GM12878 (cell line): ENCODE measurements at regions not wholly inside any gene's neighbourhood (a gene's known extent, or its start where the extent isn't known, plus 50 kb on each side); places are given as distances from the start of the nearest gene placed in this dataset.

Experiments
- BACH1 ChIP-seq: fragments of 450-650 bp; IDR thresholded peaks from 2 replicates; pipeline ENCODE4 v1.6.1; 2017; ENCODE audit warnings: mild to moderate bottlenecking, borderline replicate concordance
- CBX3 ChIP-seq: fragments of 200-600 bp; sonication (generic); IDR thresholded peaks from 2 replicates; pipeline ENCODE4 v1.6.1; 2016; ENCODE audit warnings: low read depth, borderline replicate concordance
- CBX5 ChIP-seq: sonication (generic); IDR thresholded peaks from 2 replicates; pipeline ENCODE4 v1.6.1; 2016; ENCODE audit warnings: low read depth, moderate library complexity, mild to moderate bottlenecking, inconsistent platforms
- EED ChIP-seq: sonication (generic); IDR thresholded peaks from 2 replicates; pipeline ENCODE4 v1.6.1; 2016; ENCODE audit warnings: antibody characterized with exemption, low read depth
- EP300 ChIP-seq, 2 experiments: fragments of 150-350 bp in 1 of 2; IDR thresholded peaks; 2 replicates each; pipeline ENCODE4 v1.6.1; 2011 to 2012; ENCODE audit warnings: low read depth in 2 of 2, low read length in 2 of 2, borderline replicate concordance in 1 of 2, improper control_type of control experiment in 1 of 2, inconsistent platforms in 1 of 2; ENCODE audit not compliant: control insufficient read depth in 1 of 2
- FOXK2 ChIP-seq: fragments of 450-650 bp; IDR thresholded peaks from 2 replicates; pipeline ENCODE4 v1.6.1; 2017; ENCODE audit warnings: mild to moderate bottlenecking, moderate library complexity
- PML ChIP-seq: IDR thresholded peaks from 2 replicates; pipeline ENCODE4 v1.6.1; 2012; ENCODE audit warnings: low read length, inconsistent platforms
- RBBP5 ChIP-seq: fragments of 200-600 bp; sonication (generic); conservative IDR thresholded peaks from 2 replicates; pipeline ENCODE4 v1.6.1; 2016
- TF ChIP-seq, protein P1 (sequence below): IDR thresholded peaks from 2 replicates; pipeline ENCODE4 v1.6.1; 2012; ENCODE audit warnings: mild to moderate bottlenecking, low read depth, low read length
- TF ChIP-seq, protein P2 (sequence below): fragments of 450-650 bp; IDR thresholded peaks from 2 replicates; pipeline ENCODE4 v1.6.1; 2018; ENCODE audit warnings: borderline replicate concordance, mild to moderate bottlenecking; ENCODE audit not compliant: partially characterized antibody
- TF ChIP-seq, protein P3 (sequence below): fragments of 450-650 bp; IDR thresholded peaks from 2 replicates; pipeline ENCODE4 v1.6.1; 2017; ENCODE audit warnings: mild to moderate bottlenecking, moderate library complexity

DNA sequence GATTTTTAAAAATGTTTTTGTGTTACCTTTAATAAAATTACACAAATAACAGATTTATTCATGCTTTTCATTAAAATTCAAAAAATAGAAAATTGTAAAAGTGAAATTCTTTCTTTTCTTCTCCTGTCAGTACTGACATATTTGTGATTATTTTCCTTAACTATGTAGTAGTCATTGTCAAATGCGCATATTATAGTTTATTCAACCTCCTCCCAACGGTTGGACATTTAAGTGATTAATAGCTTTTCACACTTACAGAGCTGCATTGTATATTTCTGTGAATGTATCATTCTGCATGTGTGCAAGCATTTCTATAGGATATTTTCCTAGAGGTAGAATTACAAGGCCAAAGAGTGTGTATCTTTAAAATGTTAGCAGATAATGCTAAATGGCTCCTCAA, 259.2 kb downstream of the SH3BP4 start (continued):
- no peak for TF ChIP-seq EED
- no peak for TF ChIP-seq CBX5
- no peak for TF ChIP-seq PML
- no peak for TF ChIP-seq FOXK2
- TF ChIP-seq, protein P1, sequence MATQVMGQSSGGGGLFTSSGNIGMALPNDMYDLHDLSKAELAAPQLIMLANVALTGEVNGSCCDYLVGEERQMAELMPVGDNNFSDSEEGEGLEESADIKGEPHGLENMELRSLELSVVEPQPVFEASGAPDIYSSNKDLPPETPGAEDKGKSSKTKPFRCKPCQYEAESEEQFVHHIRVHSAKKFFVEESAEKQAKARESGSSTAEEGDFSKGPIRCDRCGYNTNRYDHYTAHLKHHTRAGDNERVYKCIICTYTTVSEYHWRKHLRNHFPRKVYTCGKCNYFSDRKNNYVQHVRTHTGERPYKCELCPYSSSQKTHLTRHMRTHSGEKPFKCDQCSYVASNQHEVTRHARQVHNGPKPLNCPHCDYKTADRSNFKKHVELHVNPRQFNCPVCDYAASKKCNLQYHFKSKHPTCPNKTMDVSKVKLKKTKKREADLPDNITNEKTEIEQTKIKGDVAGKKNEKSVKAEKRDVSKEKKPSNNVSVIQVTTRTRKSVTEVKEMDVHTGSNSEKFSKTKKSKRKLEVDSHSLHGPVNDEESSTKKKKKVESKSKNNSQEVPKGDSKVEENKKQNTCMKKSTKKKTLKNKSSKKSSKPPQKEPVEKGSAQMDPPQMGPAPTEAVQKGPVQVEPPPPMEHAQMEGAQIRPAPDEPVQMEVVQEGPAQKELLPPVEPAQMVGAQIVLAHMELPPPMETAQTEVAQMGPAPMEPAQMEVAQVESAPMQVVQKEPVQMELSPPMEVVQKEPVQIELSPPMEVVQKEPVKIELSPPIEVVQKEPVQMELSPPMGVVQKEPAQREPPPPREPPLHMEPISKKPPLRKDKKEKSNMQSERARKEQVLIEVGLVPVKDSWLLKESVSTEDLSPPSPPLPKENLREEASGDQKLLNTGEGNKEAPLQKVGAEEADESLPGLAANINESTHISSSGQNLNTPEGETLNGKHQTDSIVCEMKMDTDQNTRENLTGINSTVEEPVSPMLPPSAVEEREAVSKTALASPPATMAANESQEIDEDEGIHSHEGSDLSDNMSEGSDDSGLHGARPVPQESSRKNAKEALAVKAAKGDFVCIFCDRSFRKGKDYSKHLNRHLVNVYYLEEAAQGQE, result no peak
- TF ChIP-seq RBBP5, result no peak
- TF ChIP-seq, protein P2, sequence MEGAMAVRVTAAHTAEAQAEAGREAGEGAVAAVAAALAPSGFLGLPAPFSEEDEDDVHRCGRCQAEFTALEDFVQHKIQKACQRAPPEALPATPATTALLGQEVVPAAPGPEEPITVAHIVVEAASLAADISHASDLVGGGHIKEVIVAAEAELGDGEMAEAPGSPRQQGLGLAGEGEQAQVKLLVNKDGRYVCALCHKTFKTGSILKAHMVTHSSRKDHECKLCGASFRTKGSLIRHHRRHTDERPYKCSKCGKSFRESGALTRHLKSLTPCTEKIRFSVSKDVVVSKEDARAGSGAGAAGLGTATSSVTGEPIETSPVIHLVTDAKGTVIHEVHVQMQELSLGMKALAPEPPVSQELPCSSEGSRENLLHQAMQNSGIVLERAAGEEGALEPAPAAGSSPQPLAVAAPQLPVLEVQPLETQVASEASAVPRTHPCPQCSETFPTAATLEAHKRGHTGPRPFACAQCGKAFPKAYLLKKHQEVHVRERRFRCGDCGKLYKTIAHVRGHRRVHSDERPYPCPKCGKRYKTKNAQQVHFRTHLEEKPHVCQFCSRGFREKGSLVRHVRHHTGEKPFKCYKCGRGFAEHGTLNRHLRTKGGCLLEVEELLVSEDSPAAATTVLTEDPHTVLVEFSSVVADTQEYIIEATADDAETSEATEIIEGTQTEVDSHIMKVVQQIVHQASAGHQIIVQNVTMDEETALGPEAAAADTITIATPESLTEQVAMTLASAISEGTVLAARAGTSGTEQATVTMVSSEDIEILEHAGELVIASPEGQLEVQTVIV, result no peak
- TF ChIP-seq, protein P3, sequence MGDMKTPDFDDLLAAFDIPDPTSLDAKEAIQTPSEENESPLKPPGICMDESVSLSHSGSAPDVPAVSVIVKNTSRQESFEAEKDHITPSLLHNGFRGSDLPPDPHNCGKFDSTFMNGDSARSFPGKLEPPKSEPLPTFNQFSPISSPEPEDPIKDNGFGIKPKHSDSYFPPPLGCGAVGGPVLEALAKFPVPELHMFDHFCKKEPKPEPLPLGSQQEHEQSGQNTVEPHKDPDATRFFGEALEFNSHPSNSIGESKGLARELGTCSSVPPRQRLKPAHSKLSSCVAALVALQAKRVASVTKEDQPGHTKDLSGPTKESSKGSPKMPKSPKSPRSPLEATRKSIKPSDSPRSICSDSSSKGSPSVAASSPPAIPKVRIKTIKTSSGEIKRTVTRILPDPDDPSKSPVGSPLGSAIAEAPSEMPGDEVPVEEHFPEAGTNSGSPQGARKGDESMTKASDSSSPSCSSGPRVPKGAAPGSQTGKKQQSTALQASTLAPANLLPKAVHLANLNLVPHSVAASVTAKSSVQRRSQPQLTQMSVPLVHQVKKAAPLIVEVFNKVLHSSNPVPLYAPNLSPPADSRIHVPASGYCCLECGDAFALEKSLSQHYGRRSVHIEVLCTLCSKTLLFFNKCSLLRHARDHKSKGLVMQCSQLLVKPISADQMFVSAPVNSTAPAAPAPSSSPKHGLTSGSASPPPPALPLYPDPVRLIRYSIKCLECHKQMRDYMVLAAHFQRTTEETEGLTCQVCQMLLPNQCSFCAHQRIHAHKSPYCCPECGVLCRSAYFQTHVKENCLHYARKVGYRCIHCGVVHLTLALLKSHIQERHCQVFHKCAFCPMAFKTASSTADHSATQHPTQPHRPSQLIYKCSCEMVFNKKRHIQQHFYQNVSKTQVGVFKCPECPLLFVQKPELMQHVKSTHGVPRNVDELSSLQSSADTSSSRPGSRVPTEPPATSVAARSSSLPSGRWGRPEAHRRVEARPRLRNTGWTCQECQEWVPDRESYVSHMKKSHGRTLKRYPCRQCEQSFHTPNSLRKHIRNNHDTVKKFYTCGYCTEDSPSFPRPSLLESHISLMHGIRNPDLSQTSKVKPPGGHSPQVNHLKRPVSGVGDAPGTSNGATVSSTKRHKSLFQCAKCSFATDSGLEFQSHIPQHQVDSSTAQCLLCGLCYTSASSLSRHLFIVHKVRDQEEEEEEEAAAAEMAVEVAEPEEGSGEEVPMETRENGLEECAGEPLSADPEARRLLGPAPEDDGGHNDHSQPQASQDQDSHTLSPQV, result no peak
- no peak for TF ChIP-seq EP300 (IDR thresholded peaks at IDR 0.05; ENCODE audit: borderline replicate concordance in 1 of 2, control insufficient read depth in 1 of 2, low read depth in 2 of 2, low read length in 2 of 2)
- no peak for TF ChIP-seq BACH1
- no peak for TF ChIP-seq CBX3
